KMS-11 (cell line): ENCODE measurements at regions not wholly inside any gene's neighbourhood (a gene's known extent, or its start where the extent isn't known, plus 50 kb on each side); places are given as distances from the start of the nearest gene placed in this dataset.

Source experiments
- H2AFZ ChIP-seq: fragments of 200-600 bp; sonication (generic); 2 replicates; pipeline ENCODE4 v1.6.1; 2016; ENCODE audit warnings: antibody characterized with exemption, mixed run types, low read depth
- H3K27ac ChIP-seq: fragments of 200-600 bp; sonication (generic); 2 replicates; pipeline ENCODE4 v1.6.1; 2016; ENCODE audit warnings: mild to moderate bottlenecking, mixed run types
- H3K27me3 ChIP-seq: fragments of 200-600 bp; sonication (generic); 2 replicates; pipeline ENCODE4 v1.6.1; 2017; ENCODE audit warnings: mild to moderate bottlenecking, low read depth, mixed run types, moderate library complexity; ENCODE audit not compliant: insufficient read depth
- H3K36me3 ChIP-seq: fragments of 200-600 bp; sonication (generic); 2 replicates; pipeline ENCODE4 v1.6.1; 2017; ENCODE audit warnings: mild to moderate bottlenecking, mixed run types; ENCODE audit not compliant: insufficient read depth
- H3K4me1 ChIP-seq: fragments of 200-600 bp; sonication (generic); 2 replicates; pipeline ENCODE4 v1.6.1; 2016; ENCODE audit warnings: mild to moderate bottlenecking, low read depth, mixed run types; ENCODE audit not compliant: poor library complexity, severe bottlenecking
- H3K4me2 ChIP-seq: fragments of 200-600 bp; sonication (generic); 2 replicates; pipeline ENCODE4 v1.7.0; 2016; ENCODE audit warnings: mild to moderate bottlenecking, mixed run types
- H3K4me3 ChIP-seq: fragments of 200-600 bp; sonication (generic); IDR thresholded peaks from 2 replicates; pipeline ENCODE4 v1.6.1; 2017; ENCODE audit warnings: low read depth, low read length, mixed read lengths; ENCODE audit not compliant: insufficient read depth
- H3K79me2 ChIP-seq: fragments of 200-600 bp; sonication (generic); 2 replicates; pipeline ENCODE4 v1.6.1; 2016; ENCODE audit warnings: low read depth, mixed run types; ENCODE audit not compliant: insufficient read depth
- H3K9ac ChIP-seq: fragments of 200-600 bp; sonication (generic); 2 replicates; pipeline ENCODE4 v1.6.1; 2016; ENCODE audit warnings: mild to moderate bottlenecking, mixed run types
- H4K20me1 ChIP-seq: fragments of 200-600 bp; sonication (generic); 2 replicates; pipeline ENCODE4 v1.6.1; 2016; ENCODE audit warnings: mild to moderate bottlenecking, mixed run types; ENCODE audit not compliant: insufficient read depth
- TF ChIP-seq, protein P1 (sequence below): fragments of 200-600 bp; sonication (generic); conservative IDR thresholded peaks from 2 replicates; pipeline ENCODE4 v1.6.1; 2017; ENCODE audit warnings: low read depth, mild to moderate bottlenecking, antibody characterized with exemption, low read length, moderate library complexity, mixed read lengths

DNA sequence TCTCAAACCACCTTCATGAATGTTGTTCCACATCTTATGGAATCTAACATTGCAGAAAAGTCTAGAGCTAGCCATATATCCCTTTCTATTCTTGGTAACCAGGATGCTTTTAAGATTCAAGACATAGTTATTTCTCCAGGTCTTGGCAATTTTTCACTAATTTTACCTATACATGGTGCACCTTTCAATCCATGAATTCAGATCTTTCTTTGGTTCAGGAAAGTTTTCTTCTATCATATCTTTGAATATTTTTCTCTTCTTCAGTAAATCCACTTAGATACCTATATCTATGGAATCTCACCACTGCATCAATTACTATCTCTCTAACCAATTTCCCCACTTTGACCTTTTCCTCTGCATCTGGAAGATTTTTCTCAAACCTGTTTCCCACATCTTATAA, 77.4 kb downstream of the PRLHR start:
- Histone ChIP-seq H3K79me2 (no peaks in the 10 kb centered on the region), H3K4me3 (no peak overlapping the region), H3K27me3 (no peaks in the 10 kb centered on the region), H3K4me2 (no peak overlapping the region), H3K36me3 (no peaks in the 10 kb centered on the region), H3K9ac (no peak overlapping the region), H3K4me1 (no peaks in the 10 kb centered on the region), H2AFZ (no peak overlapping the region), H3K27ac (no peak overlapping the region), H4K20me1 (no peaks in the 10 kb centered on the region)
- TF ChIP-seq, protein P1, sequence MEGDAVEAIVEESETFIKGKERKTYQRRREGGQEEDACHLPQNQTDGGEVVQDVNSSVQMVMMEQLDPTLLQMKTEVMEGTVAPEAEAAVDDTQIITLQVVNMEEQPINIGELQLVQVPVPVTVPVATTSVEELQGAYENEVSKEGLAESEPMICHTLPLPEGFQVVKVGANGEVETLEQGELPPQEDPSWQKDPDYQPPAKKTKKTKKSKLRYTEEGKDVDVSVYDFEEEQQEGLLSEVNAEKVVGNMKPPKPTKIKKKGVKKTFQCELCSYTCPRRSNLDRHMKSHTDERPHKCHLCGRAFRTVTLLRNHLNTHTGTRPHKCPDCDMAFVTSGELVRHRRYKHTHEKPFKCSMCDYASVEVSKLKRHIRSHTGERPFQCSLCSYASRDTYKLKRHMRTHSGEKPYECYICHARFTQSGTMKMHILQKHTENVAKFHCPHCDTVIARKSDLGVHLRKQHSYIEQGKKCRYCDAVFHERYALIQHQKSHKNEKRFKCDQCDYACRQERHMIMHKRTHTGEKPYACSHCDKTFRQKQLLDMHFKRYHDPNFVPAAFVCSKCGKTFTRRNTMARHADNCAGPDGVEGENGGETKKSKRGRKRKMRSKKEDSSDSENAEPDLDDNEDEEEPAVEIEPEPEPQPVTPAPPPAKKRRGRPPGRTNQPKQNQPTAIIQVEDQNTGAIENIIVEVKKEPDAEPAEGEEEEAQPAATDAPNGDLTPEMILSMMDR, result no peak

DNA sequence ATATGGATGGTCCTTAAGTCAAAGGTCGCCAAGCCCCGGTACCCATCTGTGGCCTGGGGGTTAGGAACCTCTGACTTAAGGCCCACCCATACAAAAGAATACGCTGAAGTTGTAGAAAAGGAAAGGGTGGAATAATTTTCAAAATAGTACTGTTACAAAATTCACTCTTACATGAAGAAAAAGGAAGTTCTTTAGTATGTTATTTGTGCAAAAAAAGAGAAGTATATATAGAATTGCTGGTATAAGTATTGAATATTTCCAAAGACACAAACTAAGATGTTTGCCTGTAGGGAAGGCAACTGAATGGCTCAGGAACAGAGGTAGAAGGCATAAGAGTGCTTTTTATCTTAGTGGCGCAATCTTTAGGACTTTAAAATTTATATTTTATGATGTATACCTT, 78.7 kb downstream of the PRLHR start:
- TF ChIP-seq, protein P1, result no peak

DNA sequence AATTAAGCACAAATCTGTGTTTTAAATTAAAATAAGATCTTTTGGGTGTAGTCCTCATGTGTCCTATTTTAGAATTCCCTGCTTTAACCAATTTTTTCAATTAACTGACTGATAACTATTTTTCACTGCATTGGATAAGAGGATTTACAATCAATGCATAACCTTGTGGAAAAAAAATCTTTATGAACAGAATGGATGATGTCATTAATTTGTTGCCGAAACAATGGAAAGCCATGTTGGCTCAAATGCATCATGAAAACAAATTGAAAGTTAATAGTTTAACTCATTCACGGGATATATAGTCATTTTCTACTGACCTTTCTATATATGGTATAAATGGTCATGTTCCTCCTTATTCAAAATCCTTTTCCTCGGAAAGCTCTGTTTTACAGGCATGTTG, 82.3 kb downstream of the PRLHR start:
- TF ChIP-seq, protein P1, result no peak
- no peaks in the 10 kb centered on the region for H3K27me3 ChIP-seq
- no peak overlapping the region for H3K4me2 ChIP-seq
- H3K9ac ChIP-seq, result no peak overlapping the region
- H3K36me3 ChIP-seq, result no peaks in the 10 kb centered on the region
- H2AFZ ChIP-seq, result no peak overlapping the region
- H3K4me3 ChIP-seq, result no peak overlapping the region
- no peak overlapping the region for H3K27ac ChIP-seq
- no peaks in the 10 kb centered on the region for H3K79me2 ChIP-seq
- no peaks in the 10 kb centered on the region for H3K4me1 ChIP-seq
- H4K20me1 ChIP-seq, result no peaks in the 10 kb centered on the region

More for the DNA sequence above, 78.7 kb downstream of the PRLHR start:
- H4K20me1 ChIP-seq, result no peaks in the 10 kb centered on the region
- H3K4me1 ChIP-seq, result no peaks in the 10 kb centered on the region
- no peak overlapping the region for H2AFZ ChIP-seq
- H3K9ac ChIP-seq, result no peak overlapping the region
- no peaks in the 10 kb centered on the region for H3K36me3 ChIP-seq
- H3K4me3 ChIP-seq, result no peak overlapping the region
- no peak overlapping the region for H3K27ac ChIP-seq
- no peak overlapping the region for H3K4me2 ChIP-seq
- no peaks in the 10 kb centered on the region for H3K79me2 ChIP-seq
- H3K27me3 ChIP-seq, result no peaks in the 10 kb centered on the region

DNA sequence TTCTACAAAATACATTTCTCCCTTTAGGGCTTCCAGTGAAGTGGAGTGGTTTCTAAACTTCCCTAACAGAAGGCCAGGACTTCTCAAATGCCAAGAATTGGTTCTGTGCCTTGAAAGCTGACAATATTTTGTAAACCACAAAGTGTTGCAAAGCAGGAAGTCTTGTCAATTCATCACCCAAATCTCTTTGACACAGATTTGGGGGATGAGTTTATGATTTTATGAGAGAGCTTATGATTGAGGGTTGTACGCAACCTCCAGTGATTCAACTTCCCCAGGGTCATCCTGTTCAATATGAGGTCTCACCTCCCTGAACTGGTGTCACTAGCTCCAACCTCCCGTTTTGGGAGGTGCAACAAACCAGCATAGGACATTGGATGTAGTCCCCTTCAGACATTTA, 83.7 kb downstream of the PRLHR start:
- Histone ChIP-seq H3K4me1 (no peaks in the 10 kb centered on the region), H3K79me2 (no peaks in the 10 kb centered on the region), H3K27me3 (no peaks in the 10 kb centered on the region), H3K27ac (no peak overlapping the region), H3K4me2 (no peak overlapping the region), H3K9ac (no peak overlapping the region), H3K4me3 (no peak overlapping the region), H2AFZ (no peak overlapping the region), H3K36me3 (no peaks in the 10 kb centered on the region), H4K20me1 (no peaks in the 10 kb centered on the region)
- TF ChIP-seq, protein P1, result no peak

DNA sequence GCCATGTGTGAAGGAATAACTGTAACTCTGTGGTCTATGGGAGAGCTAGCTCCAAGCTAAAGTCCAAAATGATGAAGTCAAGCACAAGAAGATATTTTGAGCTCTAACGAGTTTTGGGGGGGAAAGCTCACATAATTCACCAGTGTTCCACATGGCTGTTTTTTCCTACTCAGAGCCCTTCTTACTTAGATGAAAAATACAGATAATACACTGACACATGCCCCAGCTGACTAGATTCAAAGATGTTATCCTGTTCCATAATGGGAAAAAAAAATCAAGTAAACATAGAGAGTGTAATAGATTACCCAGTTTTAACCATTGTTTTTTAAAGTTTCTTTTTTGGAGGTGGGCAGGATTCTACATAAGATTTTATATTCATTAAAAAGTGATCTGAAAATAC, 86.6 kb downstream of the PRLHR start:
- Histone ChIP-seq H4K20me1 (no peaks in the 10 kb centered on the region), H3K4me3 (no peak overlapping the region), H2AFZ (no peak overlapping the region), H3K4me1 (no peaks in the 10 kb centered on the region), H3K36me3 (no peaks in the 10 kb centered on the region), H3K27ac (no peak overlapping the region), H3K9ac (no peak overlapping the region), H3K4me2 (no peak overlapping the region), H3K79me2 (no peaks in the 10 kb centered on the region), H3K27me3 (no peaks in the 10 kb centered on the region)
- TF ChIP-seq, protein P1, result no peak
